KG1 (cell line): ENCODE measurements at regions not wholly inside any gene's neighbourhood (a gene's known extent, or its start where the extent isn't known, plus 50 kb on each side); places are given as distances from the start of the nearest gene placed in this dataset.

Experiments used
- DNase-seq: peaks from one replicate; lab custom pipeline; 2025; lab: John Stamatoyannopoulos, UW

GRCh38 chr6:168908887-168909286 is 344.8 kb downstream of the THBS2 start:
- DNase-seq = no peak

GRCh38 chr6:168908166-168908565 is 345.5 kb downstream of the THBS2 start:
- DNase-seq = no peak

- no peak for DNase-seq
Observed at GRCh38 chr6:168906391-168906790, 347.3 kb downstream of the THBS2 start.

GRCh38 chr6:168905451-168906090 is 348.1 kb downstream of the THBS2 start:
- no peak for DNase-seq

GRCh38 chr6:168903613-168904345 is 349.9 kb downstream of the THBS2 start:
- DNase-seq = no peak

GRCh38 chr6:168902075-168902474 is 351.6 kb downstream of the THBS2 start:
- no peak for DNase-seq

GRCh38 chr6:168901076-168901475 is 352.6 kb downstream of the THBS2 start:
- DNase-seq = no peak

GRCh38 chr6:168896321-168896720 is 357.3 kb downstream of the THBS2 start:
- DNase-seq = no peak

- peak; percentile 52 for DNase-seq
Observed at GRCh38 chr6:168895102-168895812, 358.4 kb downstream of the THBS2 start.

- DNase-seq = no peak
Observed at GRCh38 chr6:168892031-168892430, 361.6 kb downstream of the THBS2 start.

GRCh38 chr6:168890981-168891365 is 362.7 kb downstream of the THBS2 start:
- DNase-seq = no peak

- no peak for DNase-seq
Observed at GRCh38 chr6:168890306-168890980, 363.2 kb downstream of the THBS2 start.

GRCh38 chr6:168888786-168889345 is 364.8 kb downstream of the THBS2 start:
- DNase-seq = no peak

GRCh38 chr6:168888102-168888501 is 365.5 kb downstream of the THBS2 start:
- DNase-seq = no peak

GRCh38 chr6:168887621-168888020 is 366.0 kb downstream of the THBS2 start:
- no peak for DNase-seq

- DNase-seq = no peak
Observed at GRCh38 chr6:168886964-168887363, 366.7 kb downstream of the THBS2 start.

- DNase-seq = no peak
Observed at GRCh38 chr6:168885751-168886742, 367.6 kb downstream of the THBS2 start.

GRCh38 chr6:168885196-168885595 is 368.4 kb downstream of the THBS2 start:
- DNase-seq = no peak

- peak; percentile 53 for DNase-seq
Observed at GRCh38 chr6:168884646-168885086, 369.0 kb downstream of the THBS2 start.

GRCh38 chr6:168884050-168884645 is 369.5 kb downstream of the THBS2 start:
- DNase-seq = no peak
